Activated B cell treated with CpG ODN at 0.5 μM for 24 hours (primary cell): ENCODE measurements at regions not wholly inside any gene's neighbourhood (a gene's known extent, or its start where the extent isn't known, plus 50 kb on each side); places are given as distances from the start of the nearest gene placed in this dataset.

Experiments
- ATAC-seq: fragments of 200-7000 bp; cut with Tn5 transposase; one replicate; pipeline ENCODE4 v1.10.0; 2021; ENCODE audit warnings: low read depth, mild to moderate bottlenecking, moderate library complexity
- CTCF ChIA-PET: fragments of 350-600 bp; sonication (Branson Sonifier 250); formaldehyde crosslinking; loops from one replicate; lab custom pipeline; 2021; ENCODE audit warnings: antibody characterized with exemption; lab: Charles Lee
- POLR2A ChIA-PET: fragments of 350-600 bp; sonication (Branson Sonifier 250); formaldehyde crosslinking; loops from one replicate; lab custom pipeline; 2021; ENCODE audit warnings: antibody characterized with exemption; lab: Charles Lee
- DNase-seq: peaks from one replicate; pipeline ENCODE4 v3.0.0; 2022
- H3K27ac Mint-ChIP-seq: one replicate; pipeline ENCODE4 v1.8.0; 2020; ENCODE audit warnings: mixed read lengths
- H3K27me3 Mint-ChIP-seq: one replicate; pipeline ENCODE4 v1.8.0; 2021; ENCODE audit warnings: mixed read lengths
- H3K36me3 Mint-ChIP-seq: one replicate; pipeline ENCODE4 v1.8.0; 2021; ENCODE audit warnings: low read depth, mixed read lengths
- H3K4me1 Mint-ChIP-seq: one replicate; pipeline ENCODE4 v1.8.0; 2021; ENCODE audit warnings: mixed read lengths
- H3K4me3 Mint-ChIP-seq: one replicate; pipeline ENCODE4 v1.8.0; 2020; ENCODE audit warnings: mild to moderate bottlenecking, mixed read lengths
- H3K9me3 Mint-ChIP-seq: one replicate; pipeline ENCODE4 v1.8.0; 2020; ENCODE audit warnings: mixed read lengths
- CTCF ChIP-seq: fragments of 200-600 bp; IDR thresholded peaks from one replicate; pipeline ENCODE4 v1.8.0; 2022; ENCODE audit warnings: antibody characterized with exemption, mild to moderate bottlenecking
- intact Hi-C: fragments of 100-400 bp; cut with micrococcal nuclease; formaldehyde crosslinking; loops from one replicate; pipeline ENCODE4 v1.15.1; 2024

- ATAC-seq (no peak), DNase-seq (no peak)
- Mint-ChIP-seq H3K27ac (no peak overlapping the region), H3K27me3 (no peaks in the 10 kb centered on the region), H3K4me1 (no peaks in the 10 kb centered on the region), H3K36me3 (no peaks in the 10 kb centered on the region), H3K9me3 (peaks cover 11% of the 10 kb centered on the region), H3K4me3 (no peak overlapping the region)
- intact Hi-C loops, result no loop called here
- ChIA-PET CTCF (no interaction called here), POLR2A (no interaction called here)
- TF ChIP-seq CTCF, result no peak
These were observed 184.4 kb upstream of the HAND2 start for GRCh38 chr4:173714456-173714855.

GRCh38 chr4:173713026-173713425, 183.0 kb upstream of the HAND2 start:
- no peak for ATAC-seq
- ChIA-PET CTCF (no interaction called here), POLR2A (no interaction called here)
- TF ChIP-seq CTCF, result no peak
- H3K4me3 Mint-ChIP-seq, result no peak overlapping the region
- H3K27ac Mint-ChIP-seq, result no peak overlapping the region
- no peaks in the 10 kb centered on the region for H3K4me1 Mint-ChIP-seq
- no peaks in the 10 kb centered on the region for H3K27me3 Mint-ChIP-seq
- intact Hi-C loops, result no loop called here
- no peaks in the 10 kb centered on the region for H3K36me3 Mint-ChIP-seq
- peaks cover 2% of the 10 kb centered on the region for H3K9me3 Mint-ChIP-seq
- DNase-seq, result no peak

DNA sequence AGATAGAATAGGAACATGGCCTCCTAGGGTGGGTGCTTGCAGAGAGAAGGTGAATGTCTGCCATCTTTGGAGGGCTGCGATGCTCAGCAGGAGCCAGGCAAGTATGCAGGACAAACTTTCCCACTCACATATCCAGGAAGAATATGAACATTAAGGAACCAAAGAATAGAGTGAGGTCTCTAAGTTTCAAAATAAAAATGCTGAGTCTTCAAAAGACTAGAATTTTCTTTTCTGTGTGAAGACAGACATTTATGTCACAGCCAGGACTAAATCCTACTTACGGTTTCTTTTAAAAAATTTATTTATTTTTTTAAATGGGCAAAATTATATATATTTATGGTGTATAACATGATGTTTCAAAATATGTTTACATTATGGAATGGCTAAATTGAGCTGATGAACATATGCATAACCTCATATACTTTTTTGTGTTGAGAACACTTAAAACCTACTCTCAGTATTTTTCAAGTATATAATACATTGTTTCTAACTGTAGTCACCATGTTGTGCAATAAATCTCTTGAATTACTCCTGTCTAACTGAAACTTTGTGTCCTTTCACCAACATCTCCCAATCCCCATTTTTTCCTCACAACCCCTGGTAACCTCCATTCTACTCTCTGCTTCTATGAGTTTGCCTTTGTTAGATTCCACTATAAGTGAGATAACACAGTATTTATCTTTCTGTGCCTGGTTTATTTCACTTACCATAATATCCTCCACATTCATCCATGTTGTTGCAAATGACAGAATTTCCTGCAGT, 177.8 kb upstream of the HAND2 start:
- no peak for DNase-seq
- CTCF ChIA-PET, result no interaction called here
- Mint-ChIP-seq H3K27me3 (no peaks in the 10 kb centered on the region), H3K9me3 (peaks cover 3% of the 10 kb centered on the region), H3K27ac (no peak overlapping the region), H3K4me1 (no peaks in the 10 kb centered on the region), H3K36me3 (no peaks in the 10 kb centered on the region), H3K4me3 (no peak overlapping the region)
- POLR2A ChIA-PET, result no interaction called here
- intact Hi-C loops, result no loop called here
- TF ChIP-seq CTCF, result no peak
- no peak for ATAC-seq

DNA sequence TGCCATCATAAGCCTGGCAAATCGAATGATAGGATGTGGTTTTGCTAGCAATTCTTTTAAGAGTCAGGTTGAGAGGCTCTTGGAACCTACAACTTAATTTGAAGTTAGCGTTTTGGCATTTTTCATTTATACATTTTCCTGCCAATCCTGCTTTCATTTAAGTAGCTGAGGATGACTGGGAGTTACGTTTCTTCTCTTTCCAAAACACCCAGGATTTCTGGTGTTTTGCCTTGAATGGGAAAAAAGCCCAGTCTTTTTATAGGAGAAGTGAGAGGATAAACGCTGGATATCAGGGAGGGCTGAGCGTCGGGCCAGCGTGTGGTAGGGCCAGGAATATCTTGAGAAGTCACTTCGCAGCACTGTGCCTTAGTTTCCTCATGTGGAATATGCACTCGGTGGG, 174.2 kb upstream of the HAND2 start:
- CTCF ChIA-PET, result no interaction called here
- DNase-seq (no peak), ATAC-seq (no peak)
- Mint-ChIP-seq H3K4me3 (no peak overlapping the region), H3K4me1 (no peaks in the 10 kb centered on the region), H3K36me3 (no peaks in the 10 kb centered on the region), H3K27me3 (no peaks in the 10 kb centered on the region), H3K27ac (no peak overlapping the region), H3K9me3 (peaks cover 3% of the 10 kb centered on the region)
- POLR2A ChIA-PET, result no interaction called here
- no peak for TF ChIP-seq CTCF
- intact Hi-C loops, result no loop called here

DNA sequence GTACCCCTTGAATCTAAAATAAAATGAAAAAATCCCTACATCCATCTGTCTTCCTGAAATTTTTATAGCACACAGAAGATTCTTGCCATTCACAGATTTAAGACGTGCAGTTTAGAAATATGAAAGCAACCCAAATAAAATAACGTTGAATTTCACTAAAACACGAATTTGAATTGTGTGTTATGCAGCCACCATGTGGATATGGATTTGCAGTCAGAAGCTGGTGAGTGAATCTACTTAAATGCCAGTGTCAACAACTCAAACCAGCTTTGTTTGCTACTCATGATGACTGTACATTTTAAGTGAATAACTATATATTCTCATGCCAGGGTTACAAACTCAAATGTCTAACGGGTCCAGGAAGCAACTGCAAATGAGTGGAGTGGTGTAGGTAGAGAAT, 173.0 kb upstream of the HAND2 start:
- ChIA-PET POLR2A (no interaction called here), CTCF (no interaction called here)
- no peak for TF ChIP-seq CTCF
- no peak overlapping the region for H3K27ac Mint-ChIP-seq
- ATAC-seq (no peak), DNase-seq (no peak)
- peaks cover 3% of the 10 kb centered on the region for H3K9me3 Mint-ChIP-seq
- intact Hi-C loops, result no loop called here
- H3K4me1 Mint-ChIP-seq, result no peaks in the 10 kb centered on the region
- H3K27me3 Mint-ChIP-seq, result no peaks in the 10 kb centered on the region
- H3K4me3 Mint-ChIP-seq, result no peak overlapping the region
- no peaks in the 10 kb centered on the region for H3K36me3 Mint-ChIP-seq
